ELR (cell line): ENCODE measurements at regions not wholly inside any gene's neighbourhood (a gene's known extent, or its start where the extent isn't known, plus 50 kb on each side); places are given as distances from the start of the nearest gene placed in this dataset.
"Not testable (repeated sequence)": the region's sequence is repeated elsewhere in the genome, so short reads cannot be mapped to it uniquely, and the experiment has no call there.

Experiments
- DNase-seq: peaks from one replicate; pipeline ENCODE4 v3.0.0-alpha.2; 2015; ENCODE audit warnings: low read depth

GRCh38 chrX:119296973-119297372 is 60.9 kb downstream of the PGRMC1 start:
- DNase-seq, result not testable (repeated sequence)

DNA sequence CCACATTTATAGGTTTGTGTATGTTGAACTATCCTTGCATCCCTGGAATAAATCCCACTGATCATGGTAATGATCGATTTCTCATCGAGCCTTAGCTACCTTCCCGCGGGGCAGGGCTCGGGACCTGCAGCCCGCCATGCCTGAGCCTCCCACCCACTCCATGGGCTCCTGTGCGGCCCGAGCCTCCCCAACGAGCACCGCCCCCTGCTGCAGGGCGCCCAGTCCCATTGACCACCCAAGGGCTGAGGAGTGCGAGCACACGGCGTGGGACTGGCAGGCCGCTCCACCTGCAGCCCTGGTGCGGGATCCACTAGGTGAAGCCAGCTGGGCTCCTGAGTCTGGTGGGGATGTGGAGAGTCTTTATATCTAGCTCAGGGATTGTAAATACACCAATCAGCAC is 63.7 kb downstream of the PGRMC1 start:
- DNase-seq, result not testable (repeated sequence)

DNA sequence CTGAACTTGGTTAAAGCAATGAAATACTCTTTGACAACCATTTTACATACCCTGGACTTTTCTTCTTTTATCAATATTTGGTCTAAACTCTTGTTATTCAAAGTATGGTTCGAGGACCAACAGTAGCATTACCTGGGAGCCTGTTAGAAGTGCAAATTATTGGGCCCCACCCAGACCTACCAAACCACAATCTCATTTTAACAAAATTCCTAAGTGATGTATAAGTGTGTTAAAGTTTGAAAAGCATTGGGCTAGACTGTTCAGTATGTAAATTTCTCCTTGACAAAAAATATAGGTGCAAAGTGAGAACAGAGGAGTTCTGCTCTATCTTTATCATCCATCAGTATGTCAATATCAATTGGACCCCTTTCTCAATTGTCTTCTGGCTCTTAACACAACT is 67.1 kb downstream of the PGRMC1 start:
- DNase-seq, result no peak

GRCh38 chrX:119325456-119325855 is 73.7 kb upstream of the SLC25A43 start:
- no peak for DNase-seq

DNA sequence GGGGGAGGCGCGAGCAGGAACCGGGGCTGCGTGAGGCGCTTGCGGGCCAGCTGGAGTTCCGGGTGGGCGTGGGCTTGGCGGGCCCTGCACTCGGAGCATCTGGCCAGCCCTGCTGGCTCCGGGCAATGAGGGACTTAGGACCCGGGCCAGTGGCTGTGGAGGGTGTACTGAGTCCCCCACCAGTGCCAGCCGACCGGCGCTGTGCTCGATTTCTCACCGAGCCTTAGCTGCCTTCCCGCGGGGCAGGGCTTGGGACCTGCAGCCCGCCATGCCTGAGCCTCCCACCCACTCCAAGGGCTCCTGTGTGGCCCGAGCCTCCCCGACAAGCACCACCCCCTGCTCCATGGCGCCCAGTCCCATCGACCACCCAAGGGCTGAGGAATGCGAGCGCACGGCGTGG is 67.3 kb upstream of the SLC25A43 start:
- not testable (repeated sequence) for DNase-seq

GRCh38 chrX:119332855-119333720 is 66.0 kb upstream of the SLC25A43 start:
- DNase-seq, result not testable (repeated sequence)

GRCh38 chrX:119333721-119334032 is 65.5 kb upstream of the SLC25A43 start:
- DNase-seq, result not testable (repeated sequence)

- not testable (repeated sequence) for DNase-seq
These were observed 64.6 kb upstream of the SLC25A43 start for GRCh38 chrX:119334468-119335050.

DNA sequence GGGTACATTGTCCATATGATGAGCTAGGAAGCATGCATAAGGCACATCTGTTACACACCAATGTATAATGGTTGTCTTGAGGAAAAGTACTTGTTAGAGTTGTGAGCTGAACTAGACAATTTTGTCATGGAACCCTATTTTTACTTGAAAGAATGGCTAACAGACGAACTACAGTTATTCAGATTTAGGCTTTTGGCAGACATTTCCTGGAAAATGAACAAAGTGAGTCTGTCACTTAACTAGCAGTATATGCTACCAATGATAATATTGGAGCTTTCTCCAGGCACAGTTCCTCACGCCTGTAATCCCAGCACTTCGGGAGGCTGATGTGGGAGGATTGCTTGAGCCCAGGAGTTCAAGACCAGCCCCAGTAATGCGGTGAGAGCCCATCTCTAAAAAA is 61.9 kb upstream of the SLC25A43 start:
- DNase-seq, result no peak

- DNase-seq, result no peak
These were observed 58.4 kb upstream of the SLC25A43 start for GRCh38 chrX:119340606-119341205.

DNA sequence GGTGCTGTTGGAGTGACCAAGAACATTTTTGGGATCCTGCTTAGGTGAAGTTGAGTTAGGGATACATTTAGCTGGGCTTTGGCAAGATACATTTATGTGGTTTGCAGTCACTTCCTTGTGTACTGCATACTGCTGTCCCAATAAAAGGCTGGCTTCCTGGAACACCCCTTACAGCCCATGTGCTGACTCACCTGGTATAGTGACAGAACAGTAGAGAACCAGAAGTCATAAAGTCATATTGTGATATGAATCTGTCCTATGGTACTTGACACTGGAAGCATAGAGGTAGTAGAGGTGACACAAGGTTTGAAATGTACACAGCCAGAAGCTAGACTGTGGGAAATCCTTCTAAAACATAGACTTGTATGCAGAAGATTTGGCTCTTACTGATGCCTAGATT is 55.3 kb upstream of the SLC25A43 start:
- peak; percentile 3 for DNase-seq
